CD14-positive monocyte (primary cell): ENCODE measurements at regions not wholly inside any gene's neighbourhood (a gene's known extent, or its start where the extent isn't known, plus 50 kb on each side); places are given as distances from the start of the nearest gene placed in this dataset.

ENCODE experiments used
- DNase-seq, 3 donors: peaks; one replicate each; pipeline ENCODE4 v3.0.0-alpha.2; 2011 to 2022
- H2AFZ ChIP-seq: 2 replicates; pipeline ENCODE4 v1.6.0; 2012; ENCODE audit warnings: mild to moderate bottlenecking, low read depth, low read length, inconsistent platforms; ENCODE audit not compliant: insufficient read depth, poor library complexity, severe bottlenecking
- H3K27ac ChIP-seq, 2 donors: 1 replicate in 1 of 2; 2 replicates in 1 of 2; pipeline ENCODE4 v1.5.1; 2012 to 2013; ENCODE audit warnings: low read length in 2 of 2, control low read depth in 1 of 2, inconsistent platforms in 1 of 2, low read depth in 1 of 2, mild to moderate bottlenecking in 1 of 2
- H3K27me3 ChIP-seq, 2 donors: one replicate each; pipeline versions ENCODE4 v1.6.0 to v1.6.1; 2011 to 2013; ENCODE audit warnings: low read length in 2 of 2; ENCODE audit not compliant: control insufficient read depth in 2 of 2, insufficient read depth in 2 of 2
- H3K36me3 ChIP-seq, 2 donors: replicated peaks in 1 of 2; 1 replicate in 1 of 2; 2 replicates in 1 of 2; pipeline versions ENCODE4 v1.5.1 to v1.6.1; 2012 to 2013; ENCODE audit warnings: low read length in 2 of 2, control low read depth in 1 of 2, inconsistent platforms in 1 of 2, mild to moderate bottlenecking in 1 of 2; ENCODE audit not compliant: insufficient read depth in 2 of 2, control insufficient read depth in 1 of 2
- H3K4me1 ChIP-seq, 2 donors: 1 replicate in 1 of 2; 2 replicates in 1 of 2; pipeline versions ENCODE4 v1.5.1 to v1.6.1; 2012 to 2013; ENCODE audit warnings: low read length in 2 of 2, control low read depth in 1 of 2, inconsistent platforms in 1 of 2, mild to moderate bottlenecking in 1 of 2, moderate library complexity in 1 of 2; ENCODE audit not compliant: insufficient read depth in 2 of 2, control insufficient read depth in 1 of 2
- H3K4me2 ChIP-seq: replicated peaks from 2 replicates; pipeline ENCODE3; 2012; ENCODE audit warnings: low read length, moderate library complexity, mild to moderate bottlenecking; ENCODE audit not compliant: poor library complexity, severe bottlenecking; ENCODE audit errors: extremely low read depth
- H3K4me3 ChIP-seq, 3 experiments: fragments of 200-600 bp in 1 of 3; sonication (generic) in 1 of 3; replicated peaks in 1 of 3; 1 replicate in 2 of 3; 2 replicates in 1 of 3; pipeline ENCODE4 v1.5.1; 2011 to 2013; ENCODE audit warnings: low read length in 3 of 3, mild to moderate bottlenecking in 3 of 3, control low read depth in 2 of 3, low read depth in 2 of 3, inconsistent platforms in 1 of 3, moderate library complexity in 1 of 3
- H3K79me2 ChIP-seq: 2 replicates; pipeline ENCODE4 v1.6.0; 2012; ENCODE audit warnings: mild to moderate bottlenecking, control low read depth, inconsistent platforms, low read length, moderate library complexity; ENCODE audit not compliant: insufficient read depth
- H3K9ac ChIP-seq: 2 replicates; pipeline ENCODE4 v1.6.0; 2017; ENCODE audit warnings: low read length, mild to moderate bottlenecking; ENCODE audit not compliant: insufficient read depth, poor library complexity, severe bottlenecking
- H3K9me3 ChIP-seq, 2 donors: replicated peaks in 1 of 2; 1 replicate in 1 of 2; 2 replicates in 1 of 2; pipeline versions ENCODE4 v1.5.1 to v1.6.1; 2012 to 2013; ENCODE audit warnings: low read length in 2 of 2, control low read depth in 1 of 2; ENCODE audit not compliant: control insufficient read depth in 1 of 2, insufficient read depth in 1 of 2
- H4K20me1 ChIP-seq: 2 replicates; pipeline ENCODE4 v1.6.0; 2012; ENCODE audit warnings: mild to moderate bottlenecking, low read length, control low read depth, moderate library complexity; ENCODE audit not compliant: insufficient read depth
- H3K27ac Mint-ChIP-seq, 7 donors: one replicate each; pipeline ENCODE4 v1.8.0; 2020; ENCODE audit warnings: mild to moderate bottlenecking in 7 of 7, mixed read lengths in 7 of 7, moderate library complexity in 6 of 7, inconsistent platforms in 2 of 7
- H3K27me3 Mint-ChIP-seq, 3 donors: one replicate each; pipeline ENCODE4 v1.8.0; 2021 to 2022; ENCODE audit warnings: low read depth in 3 of 3, mild to moderate bottlenecking in 3 of 3, mixed read lengths in 3 of 3, moderate library complexity in 3 of 3, inconsistent platforms in 1 of 3
- H3K36me3 Mint-ChIP-seq, 2 donors: one replicate each; pipeline ENCODE4 v1.8.0; 2020; ENCODE audit warnings: mixed read lengths in 2 of 2, inconsistent platforms in 1 of 2, mild to moderate bottlenecking in 1 of 2
- H3K4me1 Mint-ChIP-seq: one replicate; pipeline ENCODE4 v1.8.0; 2020; ENCODE audit warnings: mild to moderate bottlenecking, mixed read lengths
- H3K4me3 Mint-ChIP-seq, 2 donors: one replicate each; pipeline ENCODE4 v1.8.0; 2020; ENCODE audit warnings: mild to moderate bottlenecking in 2 of 2, mixed read lengths in 2 of 2, moderate library complexity in 1 of 2
- H3K9me3 Mint-ChIP-seq, 7 donors: one replicate each; pipeline ENCODE4 v1.8.0; 2020 to 2022; ENCODE audit warnings: mixed read lengths in 7 of 7, mild to moderate bottlenecking in 6 of 7, moderate library complexity in 6 of 7, inconsistent platforms in 2 of 7
- CTCF ChIP-seq: fragments of 200-600 bp; IDR thresholded peaks from one replicate; pipeline ENCODE4 v1.8.0; 2022; ENCODE audit warnings: antibody characterized with exemption, mild to moderate bottlenecking
- WGBS: methylation state at CpG from one replicate; pipeline ENCODE4 v1.1.5; 2013; ENCODE audit warnings: missing lambda C conversion rate; ENCODE audit not compliant: insufficient coverage; 5-methylcytosine and 5-hydroxymethylcytosine counted together
- intact Hi-C, 2 donors: fragments of 100-400 bp; cut with micrococcal nuclease; formaldehyde crosslinking; loops; one replicate each; pipeline versions ENCODE4 v1.15.0 to v1.15.1; 2023

- Histone ChIP-seq H3K79me2 (no peaks in the 10 kb centered on the region), H3K27me3 (peaks cover 0 to 6% of the 10 kb centered on the region in 2 donors), H4K20me1 (no peaks in the 10 kb centered on the region), H3K4me3 (no peak overlapping the region), H3K4me1 (no peaks in the 10 kb centered on the region), H2AFZ (no peak overlapping the region), H3K9me3 (no peaks in the 10 kb centered on the region), H3K36me3 (no peaks in the 10 kb centered on the region), H3K9ac (no peak overlapping the region), H3K4me2 (no peak overlapping the region), H3K27ac (no peak overlapping the region)
- H3K27me3 Mint-ChIP-seq: peaks cover 3 to 9% (median 3%) of the 10 kb centered on the region in 3 donors
- WGBS: 87% methylated on average over 5 of the region's 5 CpGs
- H3K36me3 Mint-ChIP-seq: no peaks in the 10 kb centered on the region
- intact Hi-C loops: no loop called here
- H3K4me1 Mint-ChIP-seq: no peaks in the 10 kb centered on the region
- TF ChIP-seq CTCF: no peak
- DNase-seq: no peak
- no peak overlapping the region for H3K27ac Mint-ChIP-seq
- no peaks in the 10 kb centered on the region for H3K9me3 Mint-ChIP-seq
- no peak overlapping the region for H3K4me3 Mint-ChIP-seq
Measured at GRCh38 chr15:93619597-93619996, 530.6 kb upstream of the RGMA start.

- no peaks in the 10 kb centered on the region for H3K36me3 ChIP-seq
- no peak for TF ChIP-seq CTCF
- no peak overlapping the region for H3K27ac ChIP-seq
- no peaks in the 10 kb centered on the region for H3K79me2 ChIP-seq
- no peaks in the 10 kb centered on the region for H4K20me1 ChIP-seq
- H3K36me3 Mint-ChIP-seq: no peaks in the 10 kb centered on the region
- peaks cover 0 to 6% of the 10 kb centered on the region in 2 donors for H3K27me3 ChIP-seq
- no peak overlapping the region for H3K27ac Mint-ChIP-seq
- no peak overlapping the region for H3K4me3 Mint-ChIP-seq
- no peak overlapping the region for H2AFZ ChIP-seq
- H3K9me3 ChIP-seq: no peaks in the 10 kb centered on the region
- intact Hi-C loops: no loop called here
- H3K9me3 Mint-ChIP-seq: no peaks in the 10 kb centered on the region
- H3K4me1 ChIP-seq: no peaks in the 10 kb centered on the region
- H3K4me3 ChIP-seq: no peak overlapping the region
- no peak overlapping the region for H3K9ac ChIP-seq
- no peak overlapping the region for H3K4me2 ChIP-seq
- no peaks in the 10 kb centered on the region for H3K4me1 Mint-ChIP-seq
- no peak for DNase-seq
- peaks cover 3 to 9% (median 6%) of the 10 kb centered on the region in 3 donors for H3K27me3 Mint-ChIP-seq
Measured at GRCh38 chr15:93617443-93617842, 528.4 kb upstream of the RGMA start.
